ENCODE measurements at regions not wholly inside any gene's neighbourhood (a gene's known extent, or its start where the extent isn't known, plus 50 kb on each side); places are given as distances from the start of the nearest gene placed in this dataset.

- H3K27ac ChIP-seq: no peak overlapping the region
- H3K4me1 ChIP-seq: no peaks in the 10 kb centered on the region
- no peak for TF ChIP-seq POLR2A (IDR thresholded peaks at IDR 0.05)
- TF ChIP-seq, protein P1, sequence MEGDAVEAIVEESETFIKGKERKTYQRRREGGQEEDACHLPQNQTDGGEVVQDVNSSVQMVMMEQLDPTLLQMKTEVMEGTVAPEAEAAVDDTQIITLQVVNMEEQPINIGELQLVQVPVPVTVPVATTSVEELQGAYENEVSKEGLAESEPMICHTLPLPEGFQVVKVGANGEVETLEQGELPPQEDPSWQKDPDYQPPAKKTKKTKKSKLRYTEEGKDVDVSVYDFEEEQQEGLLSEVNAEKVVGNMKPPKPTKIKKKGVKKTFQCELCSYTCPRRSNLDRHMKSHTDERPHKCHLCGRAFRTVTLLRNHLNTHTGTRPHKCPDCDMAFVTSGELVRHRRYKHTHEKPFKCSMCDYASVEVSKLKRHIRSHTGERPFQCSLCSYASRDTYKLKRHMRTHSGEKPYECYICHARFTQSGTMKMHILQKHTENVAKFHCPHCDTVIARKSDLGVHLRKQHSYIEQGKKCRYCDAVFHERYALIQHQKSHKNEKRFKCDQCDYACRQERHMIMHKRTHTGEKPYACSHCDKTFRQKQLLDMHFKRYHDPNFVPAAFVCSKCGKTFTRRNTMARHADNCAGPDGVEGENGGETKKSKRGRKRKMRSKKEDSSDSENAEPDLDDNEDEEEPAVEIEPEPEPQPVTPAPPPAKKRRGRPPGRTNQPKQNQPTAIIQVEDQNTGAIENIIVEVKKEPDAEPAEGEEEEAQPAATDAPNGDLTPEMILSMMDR (IDR thresholded peaks at IDR 0.05 in 4 of 5, conservative IDR thresholded peaks at IDR 0.05 in 1 of 5): no peak
- in situ Hi-C loops (cut with MboI; ENCODE audit: low sequenced_read_pairs in 4 of 4): no loop called here
- no peak for ATAC-seq
- no peak for DNase-seq
- intact Hi-C loops (cut with DNase I; ENCODE audit: low total_unique reads): no loop called here
- H3K9me3 ChIP-seq: no peaks in the 10 kb centered on the region
- H3K36me3 ChIP-seq: no peaks in the 10 kb centered on the region
- no peak overlapping the region for H3K4me3 ChIP-seq
- no peaks in the 10 kb centered on the region for H3K27me3 ChIP-seq
Measured at GRCh38 chr3:115498898-115499297, 124.4 kb upstream of the GAP43 start.

DNA sequence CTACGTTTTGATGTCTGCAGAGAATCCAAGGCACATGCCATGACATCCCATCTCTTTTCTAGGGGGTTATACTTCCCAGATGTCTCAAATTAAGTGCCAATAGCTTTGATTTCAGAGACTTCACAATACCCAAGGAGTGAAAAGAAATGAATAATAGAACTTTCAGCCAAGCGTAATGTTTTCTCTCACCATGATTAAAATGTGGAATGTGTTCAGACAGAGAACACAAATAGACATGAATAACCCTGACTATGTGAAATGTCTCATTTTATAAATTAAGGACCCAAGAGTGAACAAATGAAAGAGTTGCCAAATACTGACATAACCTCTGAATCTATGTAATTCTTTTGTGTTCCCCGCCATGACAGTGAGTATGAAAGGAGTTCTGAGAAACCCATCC is 123.6 kb upstream of the GAP43 start:
- DNase-seq: no peak
- no peak for ATAC-seq
- Histone ChIP-seq H3K4me3 (no peak overlapping the region), H3K27ac (no peak overlapping the region), H3K36me3 (no peaks in the 10 kb centered on the region), H3K9me3 (no peaks in the 10 kb centered on the region), H3K4me1 (no peaks in the 10 kb centered on the region), H3K27me3 (no peaks in the 10 kb centered on the region)
- intact Hi-C loops (cut with DNase I; ENCODE audit: low total_unique reads) (no loop called here), in situ Hi-C loops (cut with MboI; ENCODE audit: low sequenced_read_pairs in 4 of 4) (no loop called here)
- TF ChIP-seq, protein P1 (IDR thresholded peaks at IDR 0.05 in 4 of 5, conservative IDR thresholded peaks at IDR 0.05 in 1 of 5): no peak
- no peak for TF ChIP-seq POLR2A (IDR thresholded peaks at IDR 0.05)

DNA sequence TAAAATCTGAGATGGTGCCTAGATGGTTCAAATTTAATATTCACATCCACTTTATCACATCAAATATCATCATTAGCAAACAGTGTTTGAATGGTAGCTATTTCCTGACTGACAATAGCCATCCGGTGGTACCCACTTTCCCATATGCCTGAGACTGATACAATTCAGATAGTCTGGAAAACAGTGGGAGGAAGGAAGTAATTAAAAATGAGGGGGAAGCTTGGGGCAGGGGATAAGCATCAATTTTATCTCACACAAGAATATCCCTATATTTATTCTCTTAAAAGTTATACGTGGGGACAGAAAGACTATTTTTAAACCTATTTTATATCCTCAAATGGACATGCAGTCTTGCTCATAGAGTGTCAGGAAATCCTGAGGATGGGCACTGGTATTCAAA is 122.5 kb upstream of the GAP43 start:
- DNase-seq (no peak), ATAC-seq (no peak)
- no peaks in the 10 kb centered on the region for H3K36me3 ChIP-seq
- in situ Hi-C loops (cut with MboI; ENCODE audit: low sequenced_read_pairs in 4 of 4) (no loop called here), intact Hi-C loops (cut with DNase I; ENCODE audit: low total_unique reads) (no loop called here)
- H3K27ac ChIP-seq: no peak overlapping the region
- H3K4me3 ChIP-seq: no peak overlapping the region
- H3K4me1 ChIP-seq: no peaks in the 10 kb centered on the region
- no peak for TF ChIP-seq POLR2A (IDR thresholded peaks at IDR 0.05)
- TF ChIP-seq, protein P1 (IDR thresholded peaks at IDR 0.05 in 4 of 5, conservative IDR thresholded peaks at IDR 0.05 in 1 of 5): no peak
- no peaks in the 10 kb centered on the region for H3K27me3 ChIP-seq
- H3K9me3 ChIP-seq: no peaks in the 10 kb centered on the region

GRCh38 chr3:115502128-115502527 is 121.2 kb upstream of the GAP43 start:
- H3K27ac ChIP-seq: no peak overlapping the region
- intact Hi-C loops (cut with DNase I; ENCODE audit: low total_unique reads): no loop called here
- in situ Hi-C loops (cut with MboI; ENCODE audit: low sequenced_read_pairs in 4 of 4): no loop called here
- no peak for TF ChIP-seq POLR2A (IDR thresholded peaks at IDR 0.05)
- TF ChIP-seq, protein P1 (IDR thresholded peaks at IDR 0.05 in 4 of 5, conservative IDR thresholded peaks at IDR 0.05 in 1 of 5): no peak
- no peaks in the 10 kb centered on the region for H3K4me1 ChIP-seq
- ATAC-seq (no peak), DNase-seq (no peak)
- H3K4me3 ChIP-seq: no peak overlapping the region
- no peaks in the 10 kb centered on the region for H3K36me3 ChIP-seq
- no peaks in the 10 kb centered on the region for H3K27me3 ChIP-seq
- no peaks in the 10 kb centered on the region for H3K9me3 ChIP-seq

DNA sequence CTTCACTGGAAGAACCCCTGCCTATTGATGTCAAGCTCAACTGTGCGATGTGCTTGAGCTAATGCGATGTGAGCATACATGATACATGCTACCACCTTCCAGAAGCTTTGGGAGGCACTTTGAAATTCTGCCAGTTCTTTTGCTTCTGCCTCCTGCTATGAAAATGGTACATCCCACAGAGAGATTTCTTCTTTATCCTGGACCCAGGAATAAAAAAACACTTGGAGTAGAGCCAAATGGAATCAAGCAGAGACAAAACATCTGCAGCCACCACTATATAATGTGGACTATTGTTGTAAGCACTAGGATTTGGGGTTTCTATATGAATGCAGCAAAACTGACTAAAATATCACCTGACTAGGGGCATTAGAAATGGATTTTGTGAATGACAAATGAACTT is 119.9 kb upstream of the GAP43 start:
- in situ Hi-C loops (cut with MboI; ENCODE audit: low sequenced_read_pairs in 4 of 4): no loop called here
- Histone ChIP-seq H3K36me3 (no peaks in the 10 kb centered on the region), H3K9me3 (no peaks in the 10 kb centered on the region), H3K27ac (no peak overlapping the region), H3K4me3 (no peak overlapping the region), H3K4me1 (no peaks in the 10 kb centered on the region), H3K27me3 (no peaks in the 10 kb centered on the region)
- intact Hi-C loops (cut with DNase I; ENCODE audit: low total_unique reads): no loop called here
- no peak for TF ChIP-seq POLR2A (IDR thresholded peaks at IDR 0.05)
- TF ChIP-seq, protein P1 (IDR thresholded peaks at IDR 0.05 in 4 of 5, conservative IDR thresholded peaks at IDR 0.05 in 1 of 5): no peak
- DNase-seq: no peak
- no peak for ATAC-seq
